Right cardiac atrium (tissue), 5 donors: ENCODE measurements at regions not wholly inside any gene's neighbourhood (a gene's known extent, or its start where the extent isn't known, plus 50 kb on each side); places are given as distances from the start of the nearest gene placed in this dataset.
"Not testable (repeated sequence)": the region's sequence is repeated elsewhere in the genome, so short reads cannot be mapped to it uniquely, and the experiment has no call there.

Source experiments
- ATAC-seq, 2 donors: fragments of 200-7000 bp; cut with Tn5 transposase; one replicate each; pipeline versions ENCODE4 v1.8.0 to v1.9.1; 2020; ENCODE audit warnings: moderate library complexity in 2 of 2, mild to moderate bottlenecking in 1 of 2
- DNase-seq, 3 donors: peaks; one replicate each; pipeline ENCODE4 v3.0.0-alpha.2; 2020
- H3K27ac ChIP-seq: one replicate; pipeline ENCODE4 v1.5.1; 2013; ENCODE audit warnings: mild to moderate bottlenecking, low read length, control low read depth, moderate library complexity
- H3K27me3 ChIP-seq: one replicate; pipeline ENCODE4 v1.6.1; 2013; ENCODE audit not compliant: control insufficient read depth, insufficient read depth
- H3K4me1 ChIP-seq: one replicate; pipeline ENCODE4 v1.6.1; 2013; ENCODE audit warnings: low read length; ENCODE audit not compliant: control insufficient read depth, insufficient read depth
- H3K4me3 ChIP-seq: one replicate; pipeline ENCODE4 v1.5.1; 2013; ENCODE audit warnings: low read length, control low read depth
- H3K9me3 ChIP-seq: one replicate; pipeline ENCODE4 v1.6.1; 2013; ENCODE audit warnings: low read length; ENCODE audit not compliant: control insufficient read depth
- WGBS: extraction: QIAGEN DNeasy Blood & Tissue Kit; methylation state at CpG from one replicate; pipeline ENCODE4 v1.1.7; 2013; 5-methylcytosine and 5-hydroxymethylcytosine counted together
- intact Hi-C, 4 donors: fragments of 100-400 bp; cut with DNase I; formaldehyde crosslinking; loops; one replicate each; pipeline versions ENCODE4 v1.11.0 to v1.14.0; 2022 to 2023
- donor health status: healthy with polysubstance abuse.
- donor health status: DM: no; HTN: yes; CAD: no.
- donor health status: DM: no; HTN: no; CAD: no.
- donor health status: DM: no; HTN: yes; CAD: no; lungs with severe emphysema.
- donor health status: DM: yes; HTN: yes; CAD: no.

DNA sequence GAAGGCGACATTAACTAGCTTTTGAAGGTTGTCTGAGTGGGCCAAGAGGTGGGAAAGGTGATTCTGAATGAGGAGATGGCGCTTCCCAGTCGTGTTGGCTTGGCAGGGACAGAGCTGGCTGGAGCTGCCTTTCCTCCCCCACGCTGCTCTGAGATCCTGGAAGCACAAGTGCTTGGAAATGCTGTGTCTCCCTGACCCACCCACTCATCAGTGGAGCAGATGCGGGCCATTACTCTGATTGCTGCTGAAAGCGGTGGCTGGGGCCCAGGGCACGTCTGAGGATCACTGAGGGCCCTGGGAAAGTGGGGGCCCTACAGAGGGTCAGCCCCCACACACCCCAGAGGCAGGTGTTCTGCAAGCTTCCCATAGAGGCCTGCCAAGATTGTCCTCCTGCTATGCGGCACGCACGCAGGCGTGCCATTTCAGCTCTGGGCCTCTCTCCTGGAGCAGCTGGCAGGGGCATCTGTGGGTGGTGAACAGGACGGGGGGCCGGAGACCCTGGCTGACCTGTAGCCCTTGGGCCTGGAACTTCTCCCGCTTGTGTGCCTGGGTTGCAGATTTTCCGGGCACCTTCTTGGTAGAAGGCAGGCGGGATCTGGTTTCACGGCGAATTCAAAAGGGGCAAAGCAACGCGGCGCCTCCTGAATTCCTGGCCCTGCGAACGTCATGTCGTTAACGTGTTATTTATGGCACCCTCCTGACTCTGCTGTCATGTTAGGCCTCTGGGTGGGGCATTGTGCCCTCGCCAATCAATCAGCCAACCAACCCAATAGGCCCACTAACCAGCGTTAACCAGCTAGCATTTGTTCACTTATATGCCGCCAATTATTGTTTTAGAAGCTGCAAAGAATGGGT, 133.8 kb upstream of the TBX3 start:
- Histone ChIP-seq H3K27me3 (no peaks in the 10 kb centered on the region), H3K27ac (no peak overlapping the region), H3K9me3 (no peaks in the 10 kb centered on the region), H3K4me1 (no peaks in the 10 kb centered on the region), H3K4me3 (no peak overlapping the region)
- intact Hi-C loops: no loop called here
- no peak for ATAC-seq
- DNase-seq: no peak
- WGBS: 76% methylated on average over 28 of the region's 28 CpGs

DNA sequence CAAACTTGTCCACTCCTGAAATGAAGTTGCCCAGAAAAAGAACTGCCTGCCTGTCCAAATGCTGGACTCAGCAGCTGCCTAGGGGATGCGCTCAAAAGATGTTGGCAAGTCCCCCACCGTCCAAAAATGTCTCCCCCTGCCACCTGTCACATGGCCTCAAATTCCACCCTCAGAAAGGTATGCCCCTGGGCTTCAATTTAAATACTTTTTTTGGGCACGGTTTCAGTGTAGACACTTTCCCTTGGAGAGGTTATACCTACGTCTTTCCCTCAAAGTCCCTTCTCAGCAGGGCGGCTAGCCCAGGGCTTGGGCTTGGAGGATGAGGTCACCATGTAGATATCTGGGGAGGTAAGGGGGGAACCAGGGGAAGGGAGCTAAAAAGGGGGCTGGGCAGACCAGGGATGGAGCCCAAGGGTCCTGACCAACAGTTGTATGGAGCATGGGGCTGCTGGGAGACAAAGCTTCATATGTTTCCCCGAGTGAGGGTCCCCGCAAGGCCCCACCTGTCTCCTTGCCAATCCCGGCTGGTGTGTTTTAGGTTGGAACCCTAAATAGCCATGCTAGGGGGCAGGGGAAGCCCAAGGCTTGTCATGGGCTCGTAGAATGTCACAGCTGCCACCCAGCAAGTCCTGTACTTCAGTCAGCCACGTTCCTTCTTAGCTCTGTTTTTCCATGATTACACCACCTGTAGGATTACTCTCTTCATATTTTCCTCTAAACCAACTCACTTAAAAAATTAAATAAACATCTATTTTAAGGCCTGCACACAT, 131.2 kb upstream of the TBX3 start:
- ATAC-seq: no peak

DNA sequence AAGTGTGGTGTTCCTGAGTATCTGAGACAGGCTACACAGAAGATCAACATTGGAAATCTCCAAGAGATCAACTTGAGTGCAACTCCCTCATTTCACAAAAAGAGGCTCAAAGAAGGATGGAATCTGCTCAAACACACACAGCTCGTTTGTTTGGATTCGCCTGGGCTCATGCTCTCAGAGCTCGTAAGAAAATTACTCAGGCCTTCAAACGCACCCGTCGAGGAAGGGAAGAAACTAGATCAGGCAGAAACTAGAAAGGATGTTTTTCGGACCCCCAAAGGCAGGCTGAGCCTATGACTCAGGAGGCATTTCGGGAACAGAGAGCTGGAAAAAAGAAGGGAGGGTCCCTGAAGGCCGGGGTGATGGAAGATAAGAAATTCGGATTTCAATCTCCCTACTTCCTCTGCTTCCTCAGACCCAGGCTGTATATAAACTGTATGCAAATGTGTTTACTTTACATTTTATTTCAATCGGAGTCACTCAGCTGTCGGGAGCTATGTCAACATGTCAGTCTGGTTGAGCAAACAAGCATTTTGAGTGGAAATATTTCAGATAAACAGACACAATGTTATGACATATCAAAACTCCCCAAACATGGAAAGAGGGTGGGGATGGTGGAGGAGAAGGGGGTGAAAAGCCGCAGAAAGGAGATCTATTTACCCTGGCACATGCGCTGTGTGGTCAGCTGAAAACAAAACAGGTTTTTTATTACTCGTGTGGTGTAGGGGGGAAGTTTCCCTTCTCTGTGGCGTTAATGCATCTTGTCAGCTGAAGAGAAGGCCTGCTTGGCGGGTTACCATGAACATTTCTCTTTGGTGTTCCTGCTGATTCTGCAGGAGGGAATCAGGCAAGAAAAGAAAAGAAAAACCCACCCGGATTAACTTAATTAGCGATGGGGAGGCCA, 129.1 kb upstream of the TBX3 start:
- intact Hi-C loops: no loop called here
- WGBS: 37% methylated on average over 19 of the region's 19 CpGs
- no peaks in the 10 kb centered on the region for H3K27me3 ChIP-seq
- no peak for DNase-seq
- no peaks in the 10 kb centered on the region for H3K4me1 ChIP-seq
- no peak overlapping the region for H3K4me3 ChIP-seq
- no peaks in the 10 kb centered on the region for H3K9me3 ChIP-seq
- ATAC-seq: peak in 1 of 2 donors; percentile 44
- no peak overlapping the region for H3K27ac ChIP-seq

More for the DNA sequence above, 131.2 kb upstream of the TBX3 start:
- no peaks in the 10 kb centered on the region for H3K27me3 ChIP-seq
- H3K4me1 ChIP-seq: no peaks in the 10 kb centered on the region
- H3K4me3 ChIP-seq: no peak overlapping the region
- no peaks in the 10 kb centered on the region for H3K9me3 ChIP-seq
- DNase-seq: no peak
- H3K27ac ChIP-seq: no peak overlapping the region
- WGBS: 89% methylated on average over 10 of the region's 10 CpGs
- intact Hi-C loops: no loop called here

DNA sequence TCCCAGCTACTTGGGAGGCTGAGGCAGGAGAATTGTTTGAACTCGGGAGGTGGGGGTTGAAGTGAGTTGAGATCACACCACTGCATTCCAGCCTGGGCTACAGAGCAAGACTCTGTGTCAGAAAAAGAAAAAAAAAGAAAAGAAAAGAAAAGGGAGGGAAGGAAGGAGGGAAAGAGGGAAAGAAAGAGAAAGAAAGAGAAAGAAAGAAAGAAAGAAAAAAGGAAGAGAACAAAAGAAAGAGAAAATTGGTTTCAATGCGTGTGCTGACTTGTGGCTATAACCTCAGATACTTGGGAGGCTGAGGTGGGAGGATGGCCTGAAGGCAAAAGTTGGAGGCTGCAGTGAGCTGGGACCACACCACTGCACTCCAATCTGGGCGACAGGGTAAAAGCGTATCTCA, 128.4 kb upstream of the TBX3 start:
- Histone ChIP-seq H3K9me3 (no peaks in the 10 kb centered on the region), H3K4me3 (no peak overlapping the region), H3K4me1 (no peaks in the 10 kb centered on the region), H3K27me3 (no peaks in the 10 kb centered on the region), H3K27ac (no peak overlapping the region)
- ATAC-seq: no peak
- 94% methylated on average over 4 of the region's 4 CpGs for WGBS
- no peak for DNase-seq
- intact Hi-C loops: no loop called here

DNA sequence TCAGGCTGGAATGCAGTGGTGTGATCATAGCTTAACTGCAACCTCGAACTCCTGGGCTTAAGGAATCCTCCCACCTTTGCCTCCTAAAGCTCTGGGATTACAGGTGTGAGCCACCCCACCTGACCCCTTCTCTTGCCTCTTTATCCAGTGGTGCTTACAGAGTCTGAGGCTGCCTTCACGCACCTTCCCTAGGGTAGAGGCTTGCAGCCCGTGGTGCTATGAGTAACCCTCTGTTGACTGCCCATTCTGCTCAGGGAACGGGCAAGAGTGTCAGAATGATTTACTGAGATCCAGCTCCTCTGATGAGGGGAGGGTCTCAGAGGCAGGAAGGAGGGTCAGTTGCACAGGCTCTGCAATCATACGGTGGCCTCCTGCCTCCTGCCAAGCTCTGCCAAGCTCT, 125.1 kb upstream of the TBX3 start:
- 75% methylated on average over 5 of the region's 5 CpGs for WGBS
- no peak for ATAC-seq
- H3K4me1 ChIP-seq: no peaks in the 10 kb centered on the region
- H3K27ac ChIP-seq: no peak overlapping the region
- intact Hi-C loops: no loop called here
- no peak overlapping the region for H3K4me3 ChIP-seq
- no peaks in the 10 kb centered on the region for H3K27me3 ChIP-seq
- no peaks in the 10 kb centered on the region for H3K9me3 ChIP-seq
- DNase-seq: no peak

DNA sequence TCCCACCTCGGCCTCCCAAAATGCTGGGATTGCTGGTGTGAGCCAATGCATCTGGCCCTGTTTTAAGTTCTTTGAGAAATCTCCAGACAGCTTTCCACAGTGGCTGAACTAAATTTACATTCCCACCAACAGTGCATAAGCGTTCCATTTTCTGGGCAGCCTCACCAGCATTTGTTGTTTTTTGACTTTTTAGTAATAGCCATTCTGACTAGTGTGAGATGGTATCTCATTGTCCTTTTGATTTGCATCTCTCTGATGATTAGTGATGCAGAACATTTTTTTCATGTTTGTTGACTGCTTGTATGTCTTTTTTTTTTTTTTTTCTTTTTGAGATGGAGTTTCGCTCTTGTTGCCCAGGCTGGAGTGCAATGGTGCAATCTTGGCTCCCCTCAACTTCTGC, 117.4 kb upstream of the TBX3 start:
- H3K27ac ChIP-seq, H3K4me3 ChIP-seq, H3K4me1 ChIP-seq, ATAC-seq, H3K9me3 ChIP-seq, DNase-seq, intact Hi-C loops, H3K27me3 ChIP-seq: not testable (repeated sequence)
- WGBS: 85% methylated on average over 3 of the region's 3 CpGs

DNA sequence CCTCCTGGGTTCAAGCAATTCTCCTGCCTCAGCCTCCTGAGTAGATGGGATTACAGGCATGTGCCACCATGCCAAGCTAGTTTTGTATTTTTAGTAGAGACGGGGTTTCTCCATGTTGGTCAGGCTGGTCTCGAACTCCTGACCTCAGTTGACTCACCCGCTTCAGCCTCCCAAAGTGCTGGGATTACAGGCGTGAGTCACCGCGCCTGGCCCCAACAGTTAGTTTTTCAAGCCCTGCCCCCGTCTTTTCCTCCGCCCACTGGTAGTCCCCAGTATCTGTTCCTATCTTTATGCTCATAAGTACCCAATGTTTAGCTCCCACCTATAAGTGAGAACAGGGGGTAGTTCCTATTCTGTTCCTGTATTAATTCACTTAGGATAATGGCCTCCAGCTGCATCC, 116.6 kb upstream of the TBX3 start:
- H3K4me1 ChIP-seq, H3K27ac ChIP-seq, ATAC-seq, intact Hi-C loops, H3K4me3 ChIP-seq, H3K27me3 ChIP-seq, H3K9me3 ChIP-seq, DNase-seq: not testable (repeated sequence)
- 85% methylated on average over 8 of the region's 8 CpGs for WGBS

DNA sequence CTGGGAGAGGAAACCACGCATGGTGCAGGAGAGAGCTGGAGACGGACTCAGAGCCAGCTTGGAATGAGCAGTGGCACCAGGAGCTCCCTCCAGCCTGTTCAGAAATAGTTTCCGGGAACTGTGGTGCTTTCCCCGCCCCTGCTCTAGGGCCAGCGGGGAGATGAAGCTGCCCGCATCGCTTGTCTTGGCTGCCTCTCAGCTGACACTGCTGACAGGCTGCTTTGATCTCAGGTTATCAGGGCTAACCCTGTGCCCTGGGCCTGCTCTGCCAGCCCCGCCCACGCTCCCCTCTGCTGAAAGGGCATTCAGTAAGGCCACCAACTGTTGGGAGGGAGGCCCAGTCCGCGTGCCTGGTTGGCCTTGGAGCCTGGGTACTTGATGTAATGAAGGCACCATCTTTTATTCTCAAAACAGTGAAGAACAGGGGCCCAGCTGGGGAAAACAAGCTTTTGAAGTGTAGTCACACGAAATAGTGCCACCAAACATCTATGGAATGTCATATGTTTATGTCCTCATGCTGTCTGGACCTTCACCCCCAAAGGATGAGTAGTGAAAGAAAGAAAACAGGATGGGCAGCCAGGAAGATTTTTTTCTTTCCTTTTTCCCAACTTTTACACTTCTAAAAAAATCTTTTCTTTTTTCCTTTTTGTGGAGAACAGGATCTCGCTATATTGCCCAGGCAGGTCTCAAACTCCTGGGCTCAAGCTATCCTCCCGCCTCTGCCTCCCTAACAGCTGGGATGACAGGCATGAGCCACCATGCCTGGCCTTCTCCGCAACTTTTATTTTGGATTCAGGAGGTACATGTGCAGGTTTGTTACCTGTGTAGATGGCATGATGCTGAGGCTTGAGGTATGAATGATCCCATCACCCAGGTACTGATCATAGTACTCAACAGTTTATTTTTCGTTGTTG, 115.9 kb upstream of the TBX3 start:
- Histone ChIP-seq H3K9me3 (no peaks in the 10 kb centered on the region), H3K27me3 (no peaks in the 10 kb centered on the region), H3K4me3 (no peak overlapping the region), H3K27ac (no peak overlapping the region), H3K4me1 (no peaks in the 10 kb centered on the region)
- DNase-seq (peak; percentile 79 to 90 (median 88)), ATAC-seq (peak; percentile 98 to 99)
- 38% methylated on average over 16 of the region's 16 CpGs for WGBS
- intact Hi-C loops: no loop called here

DNA sequence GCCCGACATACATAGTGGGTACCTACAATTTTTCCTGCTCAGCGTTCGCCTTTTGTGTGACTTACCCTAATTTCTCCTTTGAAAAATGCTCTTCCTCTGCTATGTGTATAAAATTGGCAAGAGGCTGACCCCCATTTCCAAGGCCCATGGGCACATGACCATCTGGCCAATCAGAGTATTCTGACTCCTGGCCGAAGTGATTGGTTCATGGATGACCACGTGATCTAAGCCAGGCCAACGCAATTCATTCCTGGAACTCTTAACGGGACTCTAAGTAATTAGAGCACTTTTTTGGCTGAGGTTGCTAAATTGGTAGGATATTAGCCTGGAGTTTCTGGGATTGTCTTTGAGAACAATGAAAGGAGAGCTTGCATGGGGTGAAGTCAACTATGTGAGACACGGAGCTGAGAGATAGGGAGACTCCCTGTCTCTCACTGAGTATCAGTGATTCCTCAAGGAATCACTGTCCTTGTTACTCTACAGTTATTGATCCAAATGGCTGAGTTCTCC, 110.1 kb upstream of the TBX3 start:
- intact Hi-C loops: no loop called here
- Histone ChIP-seq H3K27ac (no peak overlapping the region), H3K4me1 (no peaks in the 10 kb centered on the region), H3K9me3 (no peaks in the 10 kb centered on the region), H3K27me3 (no peaks in the 10 kb centered on the region), H3K4me3 (no peak overlapping the region)
- WGBS: 76% methylated on average over 8 of the region's 8 CpGs
- DNase-seq (no peak), ATAC-seq (no peak)

DNA sequence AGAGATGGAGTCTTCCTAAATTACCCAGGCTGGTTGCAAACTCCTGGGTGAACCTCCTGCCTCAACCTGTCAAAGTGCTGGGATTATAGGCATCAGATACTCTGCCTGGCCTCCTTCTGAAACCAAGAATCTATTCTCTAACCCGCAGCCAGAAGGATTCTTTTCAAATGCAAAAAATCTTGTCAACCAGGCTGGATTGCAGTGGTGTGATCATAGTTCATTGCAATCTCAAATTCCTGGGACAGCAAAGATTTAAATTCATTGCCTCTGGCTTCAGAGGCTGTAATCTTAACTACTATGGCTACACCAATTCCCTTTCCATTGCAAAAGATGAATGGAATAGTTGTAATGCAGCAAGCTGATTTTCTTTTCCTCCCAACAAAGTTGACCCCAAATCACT, 106.3 kb upstream of the TBX3 start:
- no peak for ATAC-seq
- H3K4me1 ChIP-seq: no peaks in the 10 kb centered on the region
- no peaks in the 10 kb centered on the region for H3K9me3 ChIP-seq
- no peak for DNase-seq
- intact Hi-C loops: no loop called here
- WGBS: 89% methylated on average over 1 of the region's 1 CpG
- H3K27me3 ChIP-seq: no peaks in the 10 kb centered on the region
- H3K27ac ChIP-seq: no peak overlapping the region
- H3K4me3 ChIP-seq: no peak overlapping the region
